DOHH2 (cell line): ENCODE measurements at regions not wholly inside any gene's neighbourhood (a gene's known extent, or its start where the extent isn't known, plus 50 kb on each side); places are given as distances from the start of the nearest gene placed in this dataset.

Experiments used
- H3F3A ChIP-seq: fragments of 200-600 bp; sonication (generic), shearing (Covaris generic); 2 replicates; pipeline ENCODE4 v1.6.0; 2016; ENCODE audit warnings: antibody characterized with exemption, mild to moderate bottlenecking; ENCODE audit not compliant: control insufficient read depth, insufficient read depth
- H3K27ac ChIP-seq: fragments of 200-600 bp; sonication (generic); 2 replicates; pipeline ENCODE4 v1.5.1; 2014; ENCODE audit warnings: low read depth, mild to moderate bottlenecking, low read length, moderate library complexity
- H3K27me3 ChIP-seq: fragments of 200-600 bp; sonication (generic); 2 replicates; pipeline ENCODE4 v1.6.1; 2014; ENCODE audit warnings: mild to moderate bottlenecking, low read length, mixed read lengths; ENCODE audit not compliant: control insufficient read depth
- H3K36me3 ChIP-seq: fragments of 200-600 bp; sonication (generic); 2 replicates; pipeline ENCODE4 v1.6.1; 2014; ENCODE audit warnings: mild to moderate bottlenecking, low read length, moderate library complexity, mixed read lengths; ENCODE audit not compliant: control insufficient read depth
- H3K4me1 ChIP-seq: fragments of 200-600 bp; sonication (generic); 2 replicates; pipeline ENCODE4 v1.6.1; 2014; ENCODE audit warnings: mild to moderate bottlenecking, low read length, mixed read lengths; ENCODE audit not compliant: control insufficient read depth
- H3K4me2 ChIP-seq: fragments of 200-600 bp; sonication (generic); 2 replicates; pipeline ENCODE4 v1.6.0; 2014; ENCODE audit warnings: mild to moderate bottlenecking, low read length, moderate library complexity
- H3K4me3 ChIP-seq: fragments of 200-600 bp; sonication (generic); 2 replicates; pipeline ENCODE4 v1.5.1; 2014; ENCODE audit warnings: mild to moderate bottlenecking, low read length, mixed read lengths
- H3K79me2 ChIP-seq: fragments of 200-600 bp; sonication (generic); 2 replicates; pipeline ENCODE4 v1.6.1; 2014; ENCODE audit warnings: mild to moderate bottlenecking, low read length, mixed read lengths; ENCODE audit not compliant: control insufficient read depth
- H3K9me2 ChIP-seq: fragments of 200-600 bp; sonication (generic); replicated peaks from 2 replicates; pipeline ENCODE4 v1.6.1; 2014; ENCODE audit warnings: mild to moderate bottlenecking, low read length, mixed read lengths; ENCODE audit not compliant: control insufficient read depth
- H3K9me3 ChIP-seq: fragments of 200-600 bp; sonication (generic); 2 replicates; pipeline ENCODE4 v1.6.1; 2014; ENCODE audit warnings: antibody characterized with exemption, low read length, mixed read lengths; ENCODE audit not compliant: control insufficient read depth, insufficient read depth
- H4K20me1 ChIP-seq: fragments of 200-600 bp; sonication (generic); 2 replicates; pipeline ENCODE4 v1.6.0; 2014; ENCODE audit warnings: low read depth, mild to moderate bottlenecking, antibody characterized with exemption, low read length, moderate library complexity; ENCODE audit not compliant: control insufficient read depth, insufficient read depth
- CTCF ChIP-seq: fragments of 200-600 bp; sonication (generic); IDR thresholded peaks from one replicate; pipeline ENCODE4 v1.5.1; 2014; ENCODE audit warnings: antibody characterized with exemption, mild to moderate bottlenecking, low read depth, low read length; ENCODE audit not compliant: poor library complexity, severe bottlenecking
- EZH2phosphoT487 ChIP-seq: fragments of 200-600 bp; sonication (generic); IDR thresholded peaks from 2 replicates; pipeline ENCODE4 v1.6.1; 2017; ENCODE audit warnings: borderline replicate concordance, mild to moderate bottlenecking, antibody characterized with exemption, low read length, moderate library complexity, mixed read lengths

GRCh38 chr12:91866566-91866965, 279.1 kb downstream of the BTG1 start:
- H3K79me2 ChIP-seq, result no peaks in the 10 kb centered on the region
- H3K27ac ChIP-seq, result no peak overlapping the region
- H3K4me1 ChIP-seq, result no peaks in the 10 kb centered on the region
- no peaks in the 10 kb centered on the region for H3K9me3 ChIP-seq
- no peaks in the 10 kb centered on the region for H3F3A ChIP-seq
- no peaks in the 10 kb centered on the region for H3K36me3 ChIP-seq
- no peaks in the 10 kb centered on the region for H3K9me2 ChIP-seq
- H3K4me3 ChIP-seq, result no peak overlapping the region
- H3K27me3 ChIP-seq, result no peaks in the 10 kb centered on the region
- no peaks in the 10 kb centered on the region for H4K20me1 ChIP-seq
- no peak overlapping the region for H3K4me2 ChIP-seq
- TF ChIP-seq EZH2phosphoT487, result no peak
- no peak for TF ChIP-seq CTCF

- TF ChIP-seq CTCF, result no peak
- no peak for TF ChIP-seq EZH2phosphoT487
- Histone ChIP-seq H3K4me3 (no peak overlapping the region), H3K27me3 (no peaks in the 10 kb centered on the region), H3K9me3 (no peaks in the 10 kb centered on the region), H3K9me2 (no peaks in the 10 kb centered on the region), H3K79me2 (no peaks in the 10 kb centered on the region), H3K4me1 (no peaks in the 10 kb centered on the region), H3K36me3 (no peaks in the 10 kb centered on the region), H4K20me1 (no peaks in the 10 kb centered on the region), H3K4me2 (no peak overlapping the region), H3K27ac (no peak overlapping the region), H3F3A (no peaks in the 10 kb centered on the region)
Observed at GRCh38 chr12:91863702-91864101, 281.9 kb downstream of the BTG1 start.

GRCh38 chr12:91861554-91861953, 284.1 kb downstream of the BTG1 start:
- Histone ChIP-seq H3K9me3 (no peaks in the 10 kb centered on the region), H3K27ac (no peak overlapping the region), H3K4me3 (no peak overlapping the region), H3K79me2 (no peaks in the 10 kb centered on the region), H3F3A (no peaks in the 10 kb centered on the region), H3K27me3 (no peaks in the 10 kb centered on the region), H3K4me2 (no peak overlapping the region), H3K4me1 (no peaks in the 10 kb centered on the region), H4K20me1 (no peaks in the 10 kb centered on the region), H3K9me2 (no peaks in the 10 kb centered on the region), H3K36me3 (no peaks in the 10 kb centered on the region)
- no peak for TF ChIP-seq EZH2phosphoT487
- no peak for TF ChIP-seq CTCF

GRCh38 chr12:91859347-91859746, 286.3 kb downstream of the BTG1 start:
- Histone ChIP-seq H3K27ac (no peak overlapping the region), H3F3A (no peaks in the 10 kb centered on the region), H3K79me2 (no peaks in the 10 kb centered on the region), H3K4me1 (no peaks in the 10 kb centered on the region), H4K20me1 (no peaks in the 10 kb centered on the region), H3K36me3 (no peaks in the 10 kb centered on the region), H3K9me3 (no peaks in the 10 kb centered on the region), H3K27me3 (0 out of 2 replicates have a peak, but pooled peaks cover 2% of the 10 kb centered on the region), H3K4me2 (no peak overlapping the region), H3K9me2 (no peaks in the 10 kb centered on the region), H3K4me3 (no peak overlapping the region)
- TF ChIP-seq EZH2phosphoT487 (no peak), CTCF (no peak)
